ENCODE measurements at regions not wholly inside any gene's neighbourhood (a gene's known extent, or its start where the extent isn't known, plus 50 kb on each side); places are given as distances from the start of the nearest gene placed in this dataset.
A peak's percentile ranks its signal among the peaks of the same experiment; 100 is the strongest.
"Not testable (repeated sequence)": the region's sequence is repeated elsewhere in the genome, so short reads cannot be mapped to it uniquely, and the experiment has no call there.

- no peak for DNase-seq
These were observed 170.4 kb upstream of the MAST4 start for GRCh38 chr5:66425842-66426241.

GRCh38 chr5:66426259-66427138 lies 169.7 kb upstream of the MAST4 start:
- no peak for DNase-seq

- no peak for DNase-seq
These were observed 169.1 kb upstream of the MAST4 start for GRCh38 chr5:66427139-66427442.

DNA sequence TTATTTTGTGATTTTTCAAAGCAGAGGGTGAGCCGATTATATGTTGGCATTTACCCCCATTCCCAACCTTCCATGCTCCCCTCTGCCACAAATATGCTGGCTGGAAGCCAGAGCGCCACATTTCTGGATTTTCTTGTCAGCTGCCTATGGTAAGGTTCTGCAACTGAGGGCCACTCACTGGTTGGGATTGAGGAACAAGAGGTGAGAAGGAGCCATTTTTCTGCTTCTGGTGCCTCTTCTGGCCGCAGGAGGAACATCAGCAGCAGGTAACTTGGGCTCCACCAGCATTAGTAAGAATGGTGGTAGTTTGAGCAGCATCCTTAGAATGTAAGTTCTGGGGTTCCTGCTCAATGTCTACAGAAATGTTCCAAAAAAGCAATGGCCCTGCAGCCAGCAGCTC lies 159.5 kb upstream of the MAST4 start:
- no peak for DNase-seq

DNA sequence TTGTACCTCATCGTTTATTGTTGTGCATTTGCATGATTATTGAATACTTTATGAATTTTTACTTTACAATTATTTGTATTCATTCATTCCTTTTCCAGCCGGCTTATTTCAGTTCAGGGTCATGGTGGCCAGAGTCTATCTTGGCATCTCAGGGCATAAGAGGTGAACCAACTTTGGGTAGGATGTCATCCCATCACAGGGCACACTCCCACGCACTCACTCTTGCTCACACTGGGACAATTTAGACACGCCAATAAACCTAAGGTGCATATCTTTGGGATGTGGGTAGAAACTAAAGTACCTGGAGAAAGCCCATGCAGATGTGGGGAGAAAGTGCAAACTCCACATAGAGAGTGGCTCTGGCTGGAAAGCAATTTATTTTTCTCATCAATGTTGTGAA lies 158.1 kb upstream of the MAST4 start:
- no peak for DNase-seq

- no peak for DNase-seq
These were observed 157.5 kb upstream of the MAST4 start for GRCh38 chr5:66438696-66439095.

DNA sequence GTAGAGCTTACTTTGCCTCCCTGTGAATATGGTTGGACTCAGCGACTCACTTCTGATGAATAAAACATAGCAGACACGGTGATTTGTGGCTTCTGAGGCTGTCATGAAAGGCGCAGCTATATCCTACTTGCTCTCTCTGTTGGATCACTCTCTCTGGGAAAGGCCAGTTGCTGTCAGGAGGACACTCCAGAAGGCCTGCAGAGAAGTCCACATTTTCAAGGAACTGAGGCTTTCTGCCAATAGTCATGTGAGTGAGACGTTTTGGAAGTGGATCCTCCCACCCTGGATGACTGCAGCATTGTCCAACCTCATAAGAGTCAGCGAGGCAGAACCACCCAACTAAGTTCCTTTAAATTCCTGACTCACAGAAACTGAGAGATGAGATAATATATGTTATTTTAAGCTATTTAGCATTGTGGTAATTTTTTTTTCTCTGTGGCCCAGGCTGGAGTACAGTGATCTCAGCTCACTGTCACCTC lies 156.0 kb upstream of the MAST4 start:
- DNase-seq, result peak; percentile 68

GRCh38 chr5:66441351-66441750 lies 154.8 kb upstream of the MAST4 start:
- DNase-seq, result no peak

DNA sequence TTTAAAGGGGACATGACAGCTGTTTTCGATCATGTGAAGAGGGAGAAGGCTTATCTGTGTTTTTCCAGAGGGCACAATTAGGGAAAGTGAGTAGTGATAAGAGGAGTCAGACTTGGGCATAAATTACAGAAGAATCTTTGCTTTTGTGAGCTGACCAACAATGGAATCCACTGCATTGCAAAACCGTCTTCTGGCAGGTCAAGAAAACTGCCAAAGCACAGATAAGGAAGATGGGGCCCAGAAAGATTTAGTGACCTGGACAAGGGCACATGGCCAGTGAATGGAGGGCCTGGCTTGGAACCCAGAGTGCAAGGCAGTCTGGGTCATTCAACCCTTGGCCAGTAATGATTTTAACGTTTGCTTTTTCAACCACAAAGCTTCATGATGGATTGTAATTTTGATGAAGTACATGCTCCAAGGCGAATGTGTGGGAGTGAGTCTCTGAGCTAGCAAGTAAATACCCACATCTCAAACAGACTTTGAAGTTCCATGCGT lies 153.2 kb upstream of the MAST4 start:
- peak; percentile 6 for DNase-seq

GRCh38 chr5:66443462-66444130 lies 152.6 kb upstream of the MAST4 start:
- peak; percentile 6 for DNase-seq

GRCh38 chr5:66448070-66448469 lies 148.1 kb upstream of the MAST4 start:
- not testable (repeated sequence) for DNase-seq

- no peak for DNase-seq
These were observed 146.0 kb upstream of the MAST4 start for GRCh38 chr5:66450237-66450636.

- DNase-seq, result no peak
These were observed 145.2 kb upstream of the MAST4 start for GRCh38 chr5:66450988-66451387.

DNA sequence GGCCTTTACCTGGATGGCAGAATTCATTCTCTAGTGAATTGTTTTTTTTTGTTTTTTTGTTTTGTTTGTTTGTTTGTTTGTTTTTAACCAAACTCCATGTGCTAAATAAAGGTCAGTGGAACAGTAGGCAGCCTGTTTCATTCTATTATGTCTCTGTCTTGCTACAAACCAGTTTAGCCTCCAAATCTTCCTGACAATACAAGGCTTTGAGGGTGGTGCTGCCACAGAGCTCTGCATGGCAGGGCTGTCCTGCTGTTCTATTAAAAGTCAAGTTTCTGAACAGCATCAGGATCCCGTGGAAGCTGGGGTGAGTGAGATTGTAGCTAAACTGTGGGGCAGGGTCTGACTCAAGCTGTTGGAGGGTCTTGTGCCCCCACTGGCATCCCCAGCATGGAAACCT lies 144.1 kb upstream of the MAST4 start:
- DNase-seq, result no peak

DNA sequence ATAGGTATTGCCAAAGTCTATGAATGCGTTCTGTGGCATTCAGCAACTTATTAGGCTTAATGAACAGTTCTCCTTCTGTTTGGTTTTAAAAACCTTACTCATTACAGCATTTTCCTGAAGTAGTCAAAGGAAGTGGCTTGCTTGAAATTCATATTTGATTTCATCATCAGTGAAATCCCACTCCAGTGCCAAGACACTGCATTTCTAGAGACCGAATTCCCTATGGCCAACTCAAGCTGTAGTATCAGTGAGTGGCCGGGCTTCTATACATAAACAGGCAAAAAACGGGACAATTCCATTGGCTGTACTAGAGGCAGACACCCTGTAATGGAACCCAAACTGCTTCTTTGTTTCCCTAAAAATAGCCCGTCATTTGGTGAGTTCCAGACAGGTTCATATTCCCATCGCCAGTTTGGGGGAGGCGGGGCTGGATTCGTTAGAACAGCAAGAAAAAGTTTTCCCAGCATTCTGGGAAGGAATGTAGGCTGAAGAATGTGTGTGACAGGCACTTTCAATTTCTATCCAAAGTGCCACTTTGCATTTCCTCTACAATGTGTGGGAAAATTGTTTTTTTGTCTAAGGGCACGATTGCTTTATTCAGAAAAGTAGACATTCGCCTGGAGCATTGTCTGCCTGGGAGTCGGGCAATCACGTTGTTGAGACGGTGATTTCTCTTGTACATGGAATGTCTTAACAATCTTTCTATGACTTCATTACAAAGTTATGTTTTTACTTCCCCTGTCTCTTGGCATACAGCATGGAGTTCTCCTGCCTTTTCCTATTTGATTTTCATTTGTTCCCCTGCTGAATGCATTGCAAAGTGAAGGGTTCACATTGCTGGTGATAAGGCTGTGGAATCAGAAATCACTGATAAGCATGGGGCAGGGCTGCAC lies 141.8 kb upstream of the MAST4 start:
- DNase-seq, result peak; percentile 25

DNA sequence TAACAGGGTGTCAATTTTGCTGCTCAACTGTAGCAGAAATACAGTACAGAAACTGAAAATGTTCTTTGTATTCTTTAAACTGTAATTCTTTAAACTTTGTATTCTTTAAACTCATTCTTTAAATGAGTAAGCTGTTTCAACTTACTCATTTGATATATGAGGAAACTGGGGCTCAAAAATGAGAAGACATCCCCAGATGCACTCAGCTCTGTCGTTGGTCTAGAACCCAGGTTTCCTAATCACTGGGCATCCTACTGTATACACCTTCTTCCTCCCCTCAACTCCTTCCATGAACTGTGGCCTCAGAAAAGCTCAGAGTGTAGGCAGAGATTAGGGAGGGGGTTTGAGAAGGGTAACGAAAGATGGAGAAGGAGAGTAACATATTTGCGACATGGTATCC lies 136.5 kb upstream of the MAST4 start:
- no peak for DNase-seq

DNA sequence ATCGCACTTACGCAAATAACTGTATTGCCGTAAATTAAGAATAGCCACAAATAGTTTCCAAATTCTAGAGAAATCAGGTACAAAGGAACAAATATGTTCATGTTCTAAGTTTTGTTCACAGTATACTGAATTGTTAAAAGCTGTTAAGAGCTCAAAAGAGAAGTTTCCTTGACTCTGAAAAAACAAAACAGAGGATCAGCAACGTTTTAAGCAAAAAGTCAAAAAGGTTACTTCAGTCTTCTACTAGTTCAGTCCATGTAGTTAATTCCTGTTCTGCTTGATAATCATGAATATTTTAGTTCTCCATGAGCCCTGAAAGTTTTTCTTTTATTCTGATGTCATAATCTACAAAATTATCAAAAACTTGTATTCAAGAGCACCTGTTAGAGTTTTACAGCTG lies 128.6 kb upstream of the MAST4 start:
- no peak for DNase-seq

- no peak for DNase-seq
These were observed 126.5 kb upstream of the MAST4 start for GRCh38 chr5:66469684-66470083.

GRCh38 chr5:66472010-66472409 lies 124.2 kb upstream of the MAST4 start:
- no peak for DNase-seq

GRCh38 chr5:66475731-66476130 lies 120.5 kb upstream of the MAST4 start:
- DNase-seq, result no peak

- no peak for DNase-seq
These were observed 118.6 kb upstream of the MAST4 start for GRCh38 chr5:66477596-66477995.

GRCh38 chr5:66494437-66494836 lies 101.8 kb upstream of the MAST4 start:
- no peak for DNase-seq

- DNase-seq, result no peak
These were observed 97.4 kb upstream of the MAST4 start for GRCh38 chr5:66498791-66499207.

All from fibroblast of skin of right quadriceps (primary cell).